Gastrocnemius medialis (tissue), 4 donors: ENCODE measurements at regions not wholly inside any gene's neighbourhood (a gene's known extent, or its start where the extent isn't known, plus 50 kb on each side); places are given as distances from the start of the nearest gene placed in this dataset.

Source experiments
- ATAC-seq, 2 donors: fragments of 150-250 bp; one replicate each; pipeline ENCODE4 v1.9.1; 2016
- DNase-seq, 2 donors: peaks; one replicate each; pipeline ENCODE4 v3.0.0-alpha.2; 2019
- H3K27ac ChIP-seq, 4 donors: fragments of 200-600 bp; sonication (generic); 1 replicate in 1 of 4; 2 replicates in 3 of 4; pipeline ENCODE4 v1.5.1; 2016 to 2018; ENCODE audit warnings: mild to moderate bottlenecking in 2 of 4, moderate library complexity in 1 of 4
- H3K27me3 ChIP-seq, 3 donors: fragments of 200-600 bp; sonication (generic) in 2 of 3; 1 replicate in 1 of 3; 2 replicates in 2 of 3; pipeline versions ENCODE4 v1.5.1 to v1.6.0; 2016 to 2019; ENCODE audit warnings: mild to moderate bottlenecking in 1 of 3, moderate library complexity in 1 of 3
- H3K36me3 ChIP-seq, 2 donors: fragments of 200-600 bp; sonication (generic) in 1 of 2; one replicate each; pipeline ENCODE4 v1.5.1; 2017 to 2018
- H3K4me1 ChIP-seq, 2 donors: fragments of 200-600 bp; sonication (generic) in 1 of 2; one replicate each; pipeline ENCODE4 v1.5.1; 2016 to 2017; ENCODE audit warnings: mild to moderate bottlenecking in 2 of 2
- H3K4me3 ChIP-seq, 4 donors: fragments of 200-600 bp; sonication (generic) in 3 of 4; 1 replicate in 1 of 4; 2 replicates in 3 of 4; pipeline ENCODE4 v1.5.1; 2016 to 2019; ENCODE audit warnings: mild to moderate bottlenecking in 2 of 4
- H3K9me3 ChIP-seq, 3 donors: fragments of 200-600 bp; sonication (generic) in 2 of 3; 1 replicate in 1 of 3; 2 replicates in 2 of 3; pipeline ENCODE4 v1.5.1; 2016 to 2019
- CTCF ChIP-seq, 5 experiments: fragments of 450-650 bp in 3 of 5; fragments of 200-600 bp in 2 of 5; sonication (generic) in 2 of 5; IDR thresholded peaks in 4 of 5; conservative IDR thresholded peaks in 1 of 5; 1 replicate in 4 of 5; 2 replicates in 1 of 5; pipeline ENCODE4 v1.5.1; 2016 to 2019; ENCODE audit warnings: antibody characterized with exemption in 5 of 5, mild to moderate bottlenecking in 3 of 5, moderate library complexity in 3 of 5
- POLR2A ChIP-seq, 2 donors: fragments of 450-650 bp; IDR thresholded peaks; one replicate each; pipeline ENCODE4 v1.6.1; 2017; ENCODE audit warnings: antibody characterized with exemption in 2 of 2, mild to moderate bottlenecking in 2 of 2, moderate library complexity in 2 of 2
- in situ Hi-C, 4 donors: fragments of 200-750 bp; cut with MboI; loops; one replicate each; pipeline versions ENCODE4 v1.15.0 to v1.8.0; 2017; ENCODE audit warnings: low sequenced_read_pairs in 4 of 4
- intact Hi-C: fragments of 100-400 bp; cut with DNase I; formaldehyde crosslinking; loops from one replicate; pipeline ENCODE4 v1.15.1; 2023; ENCODE audit warnings: low total_unique reads

GRCh38 chr15:37452498-37452897, 352.1 kb upstream of the MEIS2 start:
- ATAC-seq = no peak
- TF ChIP-seq POLR2A (IDR thresholded peaks at IDR 0.05) (no peak), CTCF (IDR thresholded peaks at IDR 0.05 in 4 of 5, conservative IDR thresholded peaks at IDR 0.05 in 1 of 5) (no peak)

GRCh38 chr15:37480482-37480881, 380.1 kb upstream of the MEIS2 start:
- no peak for TF ChIP-seq CTCF (IDR thresholded peaks at IDR 0.05 in 4 of 5, conservative IDR thresholded peaks at IDR 0.05 in 1 of 5)
- TF ChIP-seq POLR2A (IDR thresholded peaks at IDR 0.05) = no peak
- Histone ChIP-seq H3K4me3 (no peak overlapping the region), H3K4me1 (no peaks in the 10 kb centered on the region), H3K9me3 (no peaks in the 10 kb centered on the region), H3K27ac (no peak overlapping the region), H3K36me3 (no peaks in the 10 kb centered on the region), H3K27me3 (no peaks in the 10 kb centered on the region)
- intact Hi-C loops (no loop called here), in situ Hi-C loops (no loop called here)
- ATAC-seq = no peak
- DNase-seq = no peak

More at GRCh38 chr15:37452498-37452897, 352.1 kb upstream of the MEIS2 start:
- Histone ChIP-seq H3K4me3 (no peak overlapping the region), H3K9me3 (no peaks in the 10 kb centered on the region), H3K27ac (no peak overlapping the region), H3K36me3 (no peaks in the 10 kb centered on the region), H3K27me3 (no peaks in the 10 kb centered on the region), H3K4me1 (no peaks in the 10 kb centered on the region)
- intact Hi-C loops (no loop called here), in situ Hi-C loops (no loop called here)
- DNase-seq = no peak

- no peak overlapping the region for H3K4me3 ChIP-seq
- intact Hi-C loops = no loop called here
- no peaks in the 10 kb centered on the region for H3K9me3 ChIP-seq
- in situ Hi-C loops = no loop called here
- TF ChIP-seq CTCF (IDR thresholded peaks at IDR 0.05 in 4 of 5, conservative IDR thresholded peaks at IDR 0.05 in 1 of 5) = no peak
- TF ChIP-seq POLR2A (IDR thresholded peaks at IDR 0.05) = no peak
- H3K27me3 ChIP-seq = no peaks in the 10 kb centered on the region
- H3K27ac ChIP-seq = no peak overlapping the region
- ATAC-seq (no peak), DNase-seq (no peak)
- no peaks in the 10 kb centered on the region for H3K4me1 ChIP-seq
- H3K36me3 ChIP-seq = no peaks in the 10 kb centered on the region
Observed at GRCh38 chr15:37481126-37481525, 380.8 kb upstream of the MEIS2 start.

GRCh38 chr15:37483779-37484178, 383.4 kb upstream of the MEIS2 start:
- ATAC-seq (no peak), DNase-seq (no peak)
- no peak for TF ChIP-seq POLR2A (IDR thresholded peaks at IDR 0.05)
- no peak for TF ChIP-seq CTCF (IDR thresholded peaks at IDR 0.05 in 4 of 5, conservative IDR thresholded peaks at IDR 0.05 in 1 of 5)
- in situ Hi-C loops (no loop called here), intact Hi-C loops (no loop called here)
- Histone ChIP-seq H3K36me3 (no peaks in the 10 kb centered on the region), H3K27ac (no peak overlapping the region), H3K9me3 (no peaks in the 10 kb centered on the region), H3K4me1 (no peaks in the 10 kb centered on the region), H3K27me3 (no peaks in the 10 kb centered on the region), H3K4me3 (no peak overlapping the region)

GRCh38 chr15:37485056-37485455, 384.7 kb upstream of the MEIS2 start:
- TF ChIP-seq POLR2A (IDR thresholded peaks at IDR 0.05) (no peak), CTCF (IDR thresholded peaks at IDR 0.05 in 4 of 5, conservative IDR thresholded peaks at IDR 0.05 in 1 of 5) (no peak)
- no peaks in the 10 kb centered on the region for H3K9me3 ChIP-seq
- intact Hi-C loops = no loop called here
- no peak for DNase-seq
- H3K4me1 ChIP-seq = no peaks in the 10 kb centered on the region
- no peak for ATAC-seq
- H3K27me3 ChIP-seq = no peaks in the 10 kb centered on the region
- H3K27ac ChIP-seq = no peak overlapping the region
- H3K36me3 ChIP-seq = no peaks in the 10 kb centered on the region
- in situ Hi-C loops = no loop called here
- H3K4me3 ChIP-seq = no peak overlapping the region
